NK-92 treated with Interleukin-12 subunit alpha and Interleukin-12 subunit beta, amount 100 ng/mL, for 24 hours (cell line): ENCODE measurements at regions not wholly inside any gene's neighbourhood (a gene's known extent, or its start where the extent isn't known, plus 50 kb on each side); places are given as distances from the start of the nearest gene placed in this dataset.
"Not testable (repeated sequence)": the region's sequence is repeated elsewhere in the genome, so short reads cannot be mapped to it uniquely, and the experiment has no call there.

Source experiments
- DNase-seq: peaks from one replicate; lab custom pipeline; 2025; lab: John Stamatoyannopoulos, UW

GRCh38 chr6:80407976-80408375, 301.5 kb downstream of the BCKDHB start:
- not testable (repeated sequence) for DNase-seq

- DNase-seq = no peak
Observed at GRCh38 chr6:80404889-80405288, 298.4 kb downstream of the BCKDHB start.

- DNase-seq = no peak
Observed at GRCh38 chr6:80403365-80403764, 296.9 kb downstream of the BCKDHB start.

GRCh38 chr6:80402266-80402665, 295.8 kb downstream of the BCKDHB start:
- no peak for DNase-seq
